ENCODE measurements at regions not wholly inside any gene's neighbourhood (a gene's known extent, or its start where the extent isn't known, plus 50 kb on each side); places are given as distances from the start of the nearest gene placed in this dataset.

DNA sequence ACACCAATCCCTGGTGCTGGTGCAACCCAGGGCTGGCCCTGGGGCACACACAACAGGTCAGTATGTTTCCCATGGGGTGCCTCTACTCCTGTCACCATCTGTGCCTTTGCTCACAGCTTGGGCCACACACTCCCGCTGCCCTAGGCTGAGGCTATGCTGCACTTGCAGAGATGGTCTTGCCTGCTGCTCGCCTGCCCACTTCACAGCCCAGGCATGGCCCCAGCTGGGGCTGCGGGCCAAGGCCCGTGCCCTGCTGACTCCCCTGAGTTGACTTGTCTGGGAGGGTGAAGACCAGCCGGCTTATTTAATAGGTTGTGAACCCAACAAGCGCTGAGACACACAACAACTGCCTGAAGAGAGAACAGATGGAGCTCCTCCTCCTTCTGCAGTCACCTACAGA is 184.1 kb downstream of the ZNF33B start:
- TF ChIP-seq, protein P1, sequence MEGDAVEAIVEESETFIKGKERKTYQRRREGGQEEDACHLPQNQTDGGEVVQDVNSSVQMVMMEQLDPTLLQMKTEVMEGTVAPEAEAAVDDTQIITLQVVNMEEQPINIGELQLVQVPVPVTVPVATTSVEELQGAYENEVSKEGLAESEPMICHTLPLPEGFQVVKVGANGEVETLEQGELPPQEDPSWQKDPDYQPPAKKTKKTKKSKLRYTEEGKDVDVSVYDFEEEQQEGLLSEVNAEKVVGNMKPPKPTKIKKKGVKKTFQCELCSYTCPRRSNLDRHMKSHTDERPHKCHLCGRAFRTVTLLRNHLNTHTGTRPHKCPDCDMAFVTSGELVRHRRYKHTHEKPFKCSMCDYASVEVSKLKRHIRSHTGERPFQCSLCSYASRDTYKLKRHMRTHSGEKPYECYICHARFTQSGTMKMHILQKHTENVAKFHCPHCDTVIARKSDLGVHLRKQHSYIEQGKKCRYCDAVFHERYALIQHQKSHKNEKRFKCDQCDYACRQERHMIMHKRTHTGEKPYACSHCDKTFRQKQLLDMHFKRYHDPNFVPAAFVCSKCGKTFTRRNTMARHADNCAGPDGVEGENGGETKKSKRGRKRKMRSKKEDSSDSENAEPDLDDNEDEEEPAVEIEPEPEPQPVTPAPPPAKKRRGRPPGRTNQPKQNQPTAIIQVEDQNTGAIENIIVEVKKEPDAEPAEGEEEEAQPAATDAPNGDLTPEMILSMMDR (IDR thresholded peaks at IDR 0.05): no peak
- TF ChIP-seq EZH2 (IDR thresholded peaks at IDR 0.05; ENCODE audit: borderline replicate concordance, insufficient read depth, low read depth, low read length, poor library complexity, severe bottlenecking): no peak

Data from B cell (primary cell).